ENCODE measurements at regions not wholly inside any gene's neighbourhood (a gene's known extent, or its start where the extent isn't known, plus 50 kb on each side); places are given as distances from the start of the nearest gene placed in this dataset.
"Not testable (repeated sequence)": the region's sequence is repeated elsewhere in the genome, so short reads cannot be mapped to it uniquely, and the experiment has no call there.

DNA sequence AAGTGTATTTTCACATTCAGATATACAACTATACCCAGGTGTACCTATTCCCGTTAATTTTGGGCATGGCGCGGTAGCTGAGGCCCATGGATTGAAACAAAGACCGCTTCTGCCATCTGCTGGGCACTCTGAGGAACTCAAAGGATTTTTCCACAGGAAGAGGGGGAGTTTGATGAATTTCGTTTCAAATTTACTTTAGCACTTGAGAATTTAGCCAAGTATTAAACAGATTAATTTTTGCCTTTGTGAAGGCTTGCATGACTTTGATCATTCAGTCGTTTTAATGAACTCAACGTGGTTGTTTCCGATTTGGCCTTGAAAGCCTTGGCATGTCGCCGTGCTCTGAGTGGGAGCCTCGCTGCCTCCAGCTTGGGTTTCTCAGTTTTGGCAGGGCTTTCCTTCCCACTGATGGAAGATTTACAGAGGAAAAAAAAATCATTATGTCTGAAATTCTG is 153.2 kb upstream of the DDHD1 start:
- no peak for DNase-seq (ENCODE audit: low read depth, low spot score)

DNA sequence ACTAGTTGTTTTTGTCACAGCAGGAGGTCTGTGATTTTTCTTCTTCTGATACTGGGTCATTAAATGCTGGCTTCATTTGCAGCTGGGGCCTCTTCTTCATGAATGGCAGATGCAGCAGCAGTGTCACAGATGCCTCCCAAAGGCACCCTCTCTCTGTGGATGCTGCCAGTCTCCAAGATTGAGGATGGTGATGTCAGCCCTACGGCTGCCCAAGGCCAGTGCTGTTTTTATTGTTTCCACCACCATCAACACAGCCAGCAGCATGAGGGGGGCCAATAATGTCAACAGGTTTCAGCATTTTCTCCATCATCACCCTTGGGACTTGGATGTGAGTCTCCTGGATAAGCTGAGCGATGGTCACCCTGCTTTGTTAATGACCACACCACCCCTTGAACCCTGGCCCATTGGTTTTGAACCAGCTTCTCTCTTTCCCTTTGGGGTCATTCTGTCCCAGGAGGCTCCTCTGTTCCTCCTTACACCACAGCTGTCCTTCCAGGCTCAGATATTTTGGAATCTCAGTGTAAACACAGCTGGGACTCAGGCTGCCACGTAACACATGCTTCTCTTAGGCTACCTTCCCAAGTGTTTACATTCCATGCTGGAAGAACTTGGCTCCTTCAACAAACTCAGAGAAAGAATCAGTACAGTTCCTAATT is 151.7 kb upstream of the DDHD1 start:
- DNase-seq (ENCODE audit: low read depth, low spot score): no peak

GRCh38 chr14:53295985-53296582 is 143.0 kb upstream of the DDHD1 start:
- DNase-seq (ENCODE audit: low read depth, low spot score): no peak

DNA sequence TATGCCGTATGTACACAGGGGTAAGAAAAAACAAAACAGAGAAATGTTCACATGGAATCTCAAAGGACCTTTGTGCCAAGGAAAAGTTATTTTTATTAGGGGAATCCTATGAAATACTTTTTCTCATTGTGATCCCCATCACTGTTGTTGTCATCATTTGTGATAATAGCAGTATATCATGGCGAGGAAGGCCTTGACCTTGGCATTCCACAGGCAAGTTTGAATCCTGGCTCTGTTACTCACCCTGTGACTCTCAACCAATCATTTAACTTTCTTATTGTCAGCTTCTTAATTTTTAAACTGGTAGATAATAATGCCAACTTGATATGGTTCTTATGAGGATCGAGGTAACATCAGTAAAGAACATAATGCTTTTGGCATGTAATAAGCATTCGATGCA is 142.2 kb upstream of the DDHD1 start:
- no peak for DNase-seq (ENCODE audit: low read depth, low spot score)

- no peak for DNase-seq (ENCODE audit: low read depth, low spot score)
These were observed 133.2 kb upstream of the DDHD1 start for GRCh38 chr14:53286301-53286700.

DNA sequence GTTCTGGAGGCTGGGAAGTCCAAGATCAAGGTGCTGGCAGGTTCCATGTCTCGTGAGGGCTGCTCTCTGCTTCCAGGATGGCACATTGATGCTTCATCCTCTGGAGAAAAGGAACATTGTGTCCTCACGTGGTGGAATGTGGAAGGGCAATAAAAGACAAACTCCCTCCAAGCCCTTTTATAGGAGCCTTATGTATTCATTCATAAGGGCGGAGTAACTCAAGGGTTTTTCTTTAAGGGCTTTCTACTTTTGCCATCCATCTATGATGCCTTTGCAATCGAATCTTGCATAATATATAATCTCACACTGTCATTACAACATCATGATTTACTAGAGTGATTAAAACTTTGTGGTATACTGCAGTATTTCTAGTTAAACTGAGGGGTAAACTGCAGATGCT is 132.7 kb upstream of the DDHD1 start:
- no peak for DNase-seq (ENCODE audit: low read depth, low spot score)

GRCh38 chr14:53285064-53285463 is 131.9 kb upstream of the DDHD1 start:
- DNase-seq (ENCODE audit: low read depth, low spot score): no peak

DNA sequence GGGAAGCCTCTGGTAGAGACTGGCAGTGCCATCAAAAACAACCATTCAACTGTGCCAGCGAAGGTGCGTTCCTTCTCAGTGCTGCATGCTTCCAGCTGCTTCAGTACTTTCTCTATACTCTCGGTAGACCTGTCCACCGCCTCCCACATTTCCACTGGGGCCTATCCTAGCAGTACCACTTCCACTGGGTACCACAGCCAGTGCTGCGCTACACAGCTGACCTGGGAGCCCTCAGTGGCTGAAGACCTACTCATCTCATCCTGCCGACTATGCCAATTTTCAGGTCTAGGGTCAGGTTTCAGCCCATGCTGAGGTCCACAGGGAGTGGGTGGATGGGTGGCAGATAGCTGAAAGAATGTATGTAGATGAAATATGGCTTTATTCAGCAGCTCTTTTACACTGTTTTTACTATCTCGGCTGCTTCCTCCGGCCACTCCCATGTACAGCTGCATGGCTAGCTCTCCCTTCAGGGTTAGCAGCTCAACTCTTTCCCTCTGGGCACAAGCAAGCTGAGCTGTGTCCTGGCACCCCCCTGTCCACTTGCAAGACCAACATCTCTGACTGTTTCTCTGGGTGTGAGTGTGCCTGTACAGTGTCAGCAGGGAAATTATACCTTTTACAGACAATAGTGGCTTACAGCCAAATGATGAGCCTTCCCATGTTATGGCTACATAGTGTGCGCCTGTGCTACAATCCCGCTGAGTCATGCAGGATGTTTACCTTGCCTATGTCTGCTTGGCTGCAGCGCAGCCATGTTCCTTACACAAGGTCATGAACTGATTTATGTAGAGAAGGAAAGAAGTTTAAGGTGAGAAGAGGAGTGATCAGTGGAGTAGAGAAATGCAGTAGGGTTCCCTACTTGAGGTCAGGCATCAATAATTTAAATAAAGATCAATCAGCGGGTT is 125.7 kb upstream of the DDHD1 start:
- DNase-seq (ENCODE audit: low read depth, low spot score): no peak

DNA sequence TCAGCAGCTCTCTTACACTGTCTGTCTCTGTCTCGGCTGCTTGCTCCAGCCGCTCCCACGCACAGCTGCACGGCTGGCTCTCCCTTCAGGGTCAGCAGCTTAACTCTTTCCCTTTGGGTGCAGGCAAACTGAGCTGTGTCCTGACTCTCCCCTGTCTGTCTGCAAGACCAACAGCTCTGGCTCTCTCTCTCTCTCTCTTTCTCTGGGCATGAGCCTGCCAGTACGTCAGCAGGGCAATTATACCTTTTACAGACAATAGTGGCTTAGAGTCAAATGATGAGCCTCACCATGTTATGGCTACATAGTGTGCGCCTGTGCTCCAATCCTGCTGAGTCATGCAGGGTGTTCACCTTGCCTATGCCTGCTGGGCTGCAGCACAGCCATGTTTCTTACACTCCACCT is 120.5 kb upstream of the DDHD1 start:
- no peak for DNase-seq (ENCODE audit: low read depth, low spot score)

DNA sequence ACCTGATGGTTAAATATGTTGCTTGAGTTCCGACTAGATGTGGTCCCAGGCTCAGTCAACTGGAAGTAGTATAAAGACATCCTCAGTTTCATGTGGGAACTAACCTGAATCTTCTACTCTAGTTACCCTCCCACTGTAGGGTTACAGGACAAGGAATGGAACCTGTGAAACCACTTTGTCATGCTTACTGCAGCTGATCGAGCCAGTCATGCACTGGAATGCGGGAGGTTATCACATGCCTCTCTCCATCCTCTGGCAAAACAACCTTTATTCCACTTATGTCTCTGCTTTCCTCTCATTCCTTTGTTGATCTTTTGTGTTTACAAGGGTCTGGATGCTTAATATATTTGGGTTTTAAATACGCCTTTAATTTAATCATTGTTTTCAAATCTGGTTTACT is 111.9 kb upstream of the DDHD1 start:
- DNase-seq (ENCODE audit: low read depth, low spot score): no peak

DNA sequence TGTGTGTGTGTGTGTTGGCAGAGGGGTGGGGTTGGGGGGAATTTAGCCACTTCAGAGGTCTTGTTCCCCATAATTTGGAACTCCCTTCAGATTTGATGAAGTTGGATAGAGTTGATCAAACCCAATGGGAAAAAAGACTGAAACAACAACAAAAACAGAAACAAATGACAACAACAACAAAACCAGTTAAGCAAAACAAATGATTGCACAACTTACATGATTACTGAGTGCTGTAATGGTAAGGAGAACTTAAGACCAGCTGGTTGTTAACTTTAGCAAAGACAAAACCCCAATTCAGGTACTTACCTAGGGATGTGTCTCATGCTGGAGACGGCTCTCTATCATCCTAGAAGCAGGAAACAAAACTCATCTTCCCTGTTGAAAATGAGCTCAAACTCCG is 107.8 kb upstream of the DDHD1 start:
- DNase-seq (ENCODE audit: low read depth, low spot score): no peak

DNA sequence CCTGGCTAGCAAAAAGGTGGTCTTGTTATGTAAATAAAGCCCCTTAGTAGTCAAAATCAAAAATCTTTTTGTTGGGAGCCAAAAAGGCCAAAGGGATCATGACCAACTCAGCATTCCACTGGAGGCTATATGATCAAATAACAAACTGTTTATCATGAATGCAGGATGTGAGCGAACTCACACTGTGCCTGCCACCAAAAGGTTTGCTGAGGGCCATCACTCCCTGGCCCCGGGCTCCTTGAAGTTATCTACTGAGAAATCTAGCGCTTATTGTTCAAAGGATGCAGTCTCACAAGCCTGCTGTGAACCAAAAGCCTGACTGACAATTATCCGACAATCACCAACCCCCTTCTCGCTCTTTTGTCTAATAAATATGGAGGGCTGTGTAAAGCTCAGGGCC is 107.2 kb upstream of the DDHD1 start:
- DNase-seq (ENCODE audit: low read depth, low spot score): no peak

DNA sequence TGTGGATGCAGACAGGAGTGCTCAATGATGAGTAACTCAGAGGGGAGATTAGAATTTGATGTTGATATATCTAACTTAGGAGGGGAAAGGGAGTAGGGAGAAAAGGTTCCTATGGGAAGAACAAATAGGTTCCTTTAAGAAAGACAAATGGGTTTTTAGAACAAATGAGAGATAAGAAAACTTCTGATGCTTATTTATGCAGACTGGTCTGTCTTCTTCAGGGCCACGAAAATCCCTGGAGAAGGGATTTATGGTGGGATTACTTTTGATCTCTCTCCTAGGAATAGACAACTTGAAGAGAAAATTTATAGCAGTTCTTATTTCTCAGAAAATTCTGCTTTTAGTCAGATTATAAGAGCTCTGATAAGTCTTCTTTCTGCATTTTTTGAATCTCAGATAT is 99.0 kb upstream of the DDHD1 start:
- DNase-seq (ENCODE audit: low read depth, low spot score): no peak

GRCh38 chr14:53249059-53249458 is 95.9 kb upstream of the DDHD1 start:
- DNase-seq (ENCODE audit: low read depth, low spot score): no peak

- DNase-seq (ENCODE audit: low read depth, low spot score): no peak
These were observed 94.7 kb upstream of the DDHD1 start for GRCh38 chr14:53247596-53248370.

- not testable (repeated sequence) for DNase-seq (ENCODE audit: low read depth, low spot score)
These were observed 89.8 kb upstream of the DDHD1 start for GRCh38 chr14:53242898-53243297.

DNA sequence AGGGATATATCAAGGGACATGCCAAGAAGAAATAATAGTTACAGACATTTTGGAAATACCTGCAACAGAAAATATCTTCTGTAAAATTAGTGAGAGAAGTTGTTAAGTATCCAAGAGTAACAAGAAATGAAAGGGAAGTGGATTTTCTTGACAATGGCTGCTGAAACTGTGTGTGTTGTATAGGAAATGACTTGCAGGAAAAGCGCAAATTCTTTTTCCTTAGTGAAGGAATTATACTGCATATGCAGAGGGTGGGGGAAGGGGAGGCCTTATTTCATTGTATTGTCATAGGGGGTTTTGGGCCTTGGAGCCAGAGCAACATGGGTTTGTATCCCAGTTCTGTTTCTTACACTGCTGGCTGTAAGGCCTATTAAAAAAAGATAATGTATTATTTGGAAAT is 84.4 kb upstream of the DDHD1 start:
- no peak for DNase-seq (ENCODE audit: low read depth, low spot score)

DNA sequence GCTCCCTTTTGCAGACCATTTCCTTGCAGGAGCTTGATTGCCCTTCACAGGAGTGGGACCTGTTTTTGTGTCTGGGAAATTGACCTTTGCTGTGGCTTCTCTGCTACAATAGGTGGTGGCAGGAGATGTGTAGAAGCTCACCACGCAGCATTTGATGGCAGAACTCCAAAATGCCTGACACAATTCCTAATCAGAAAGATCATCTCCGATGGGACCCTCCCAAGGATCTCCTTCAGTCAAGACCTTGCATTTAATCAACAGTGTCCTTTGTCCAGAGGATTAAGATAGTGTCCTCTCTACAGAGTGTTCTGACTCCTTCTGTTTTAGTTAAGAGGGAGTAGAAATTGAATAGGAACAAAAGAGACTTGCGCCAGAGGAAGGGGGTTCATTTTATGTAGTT is 83.6 kb upstream of the DDHD1 start:
- DNase-seq (ENCODE audit: low read depth, low spot score): no peak

- no peak for DNase-seq (ENCODE audit: low read depth, low spot score)
These were observed 78.0 kb upstream of the DDHD1 start for GRCh38 chr14:53231171-53231570.

DNA sequence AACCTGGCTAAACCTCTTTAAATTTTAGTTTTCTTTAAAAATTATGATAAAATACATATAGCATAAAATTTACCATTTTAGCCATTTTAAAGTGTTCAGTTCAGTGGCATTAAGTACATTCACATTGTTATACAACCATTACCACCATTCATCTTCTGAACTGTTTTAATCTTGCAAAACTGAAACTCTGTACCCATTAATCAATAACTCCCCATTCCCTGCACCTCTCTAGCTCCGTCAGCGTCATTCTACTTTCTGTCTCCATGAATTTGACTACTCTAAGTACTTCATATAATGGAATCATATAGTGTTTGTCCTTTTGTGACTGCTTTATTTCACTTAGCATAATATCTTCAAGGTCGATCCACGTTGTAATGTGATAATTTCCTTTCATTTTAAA is 75.8 kb upstream of the DDHD1 start:
- no peak for DNase-seq (ENCODE audit: low read depth, low spot score)

GRCh38 chr14:53227154-53227718 is 74.1 kb upstream of the DDHD1 start:
- DNase-seq (ENCODE audit: low read depth, low spot score): no peak

GRCh38 chr14:53226553-53226952 is 73.4 kb upstream of the DDHD1 start:
- DNase-seq (ENCODE audit: low read depth, low spot score): no peak
